Heart left ventricle (tissue), 16 donors: ENCODE measurements at regions not wholly inside any gene's neighbourhood (a gene's known extent, or its start where the extent isn't known, plus 50 kb on each side); places are given as distances from the start of the nearest gene placed in this dataset.

ENCODE experiments used
- ATAC-seq, 4 donors: fragments of 200-7000 bp; cut with Tn5 transposase; one replicate each; pipeline ENCODE4 v1.9.1; 2020 to 2022; ENCODE audit warnings: moderate library complexity in 4 of 4, mild to moderate bottlenecking in 3 of 4, moderate number of reproducible peaks in 1 of 4
- DNase-seq, 5 donors: peaks; one replicate each; pipeline ENCODE4 v3.0.0-alpha.2; 2020
- H3K27ac ChIP-seq, 12 donors: fragments of 200-600 bp; sonication (generic) in 4 of 12; one replicate each; pipeline versions ENCODE4 v1.5.0 to v1.8.0; 2016 to 2022; ENCODE audit warnings: mild to moderate bottlenecking in 2 of 12
- H3K27me3 ChIP-seq, 9 donors: fragments of 200-600 bp; sonication (generic) in 2 of 9; one replicate each; pipeline versions ENCODE4 v1.5.1 to v1.8.0; 2016 to 2022; ENCODE audit warnings: mild to moderate bottlenecking in 3 of 9
- H3K36me3 ChIP-seq, 9 donors: fragments of 200-600 bp; sonication (generic) in 2 of 9; one replicate each; pipeline versions ENCODE4 v1.5.0 to v1.8.0; 2018 to 2022; ENCODE audit warnings: mild to moderate bottlenecking in 2 of 9
- H3K4me1 ChIP-seq, 12 donors: fragments of 200-600 bp; sonication (generic) in 4 of 12; one replicate each; pipeline versions ENCODE4 v1.5.0 to v1.8.0; 2016 to 2022; ENCODE audit warnings: mild to moderate bottlenecking in 3 of 12
- H3K4me3 ChIP-seq, 12 donors: fragments of 200-600 bp; sonication (generic) in 4 of 12; one replicate each; pipeline versions ENCODE4 v1.5.0 to v1.8.0; 2017 to 2022; ENCODE audit warnings: mild to moderate bottlenecking in 9 of 12, moderate library complexity in 4 of 12
- H3K9me3 ChIP-seq, 12 donors: fragments of 200-600 bp; sonication (generic) in 4 of 12; one replicate each; pipeline versions ENCODE4 v1.5.0 to v1.8.0; 2016 to 2022; ENCODE audit warnings: mild to moderate bottlenecking in 1 of 12
- CTCF ChIP-seq, 12 donors: fragments of 200-600 bp; sonication (generic) in 4 of 12; IDR thresholded peaks; one replicate each; pipeline versions ENCODE4 v1.5.0 to v1.8.0; 2018 to 2022; ENCODE audit warnings: antibody characterized with exemption in 12 of 12, mild to moderate bottlenecking in 5 of 12
- POLR2A ChIP-seq, 2 donors: fragments of 450-650 bp; IDR thresholded peaks; one replicate each; pipeline ENCODE4 v1.6.1; 2017; ENCODE audit warnings: antibody characterized with exemption in 2 of 2, mild to moderate bottlenecking in 2 of 2, moderate library complexity in 2 of 2
- WGBS, 4 donors: extraction: QIAGEN DNeasy Blood & Tissue Kit in 2 of 4; methylation state at CpG; one replicate each; pipeline versions ENCODE4 v1.1.5 to v1.1.7; 2013 to 2018; 5-methylcytosine and 5-hydroxymethylcytosine counted together
- intact Hi-C, 10 donors: fragments of 100-400 bp; cut with DNase I; formaldehyde crosslinking; loops; one replicate each; pipeline versions ENCODE4 v1.11.1 to v1.14.2; 2022
- donor health status: ischemic (EF 13 %, LVEDD 7.1; RV severe dilation, severe dysfunction).
- donor health status: healthy with polysubstance abuse.
- donor health status: DM: no; HTN: yes; CAD: no.
- donor health status: DM: no; HTN: no; CAD: no.
- donor health status: ischemic (EF 25% LVEDD 6.9; RV normal size, moderate dysfunction).
- donor health status: ischemic (EF 25% LVEDD 5.7; RV mildly dilated, moderate dysfunction).
- donor health status: healthy.
- donor health status: DM: yes; HTN: yes; CAD: no.
- donor health status: ischemic (EF 35%, LVEDD 5.7; RV mildly dilated, moderate dysfunction).
- donor health status: nonischemic (EF 11% LVEDD 7.7; RV severe dilation, severe dysfunction).
- donor health status: DM: yes; HTN: yes; CAD: no.
- donor health status: PGD.
- donor health status: ischemic (EF 29% LVEDD 5.4; RV normal size, mild dysfunction).
- donor health status: nonischemic (EF 23%, LVEDD 6.1; RV moderate dilation, normal function).

- 75 to 81% (median 78%) methylated on average over 7 of the region's 7 CpGs for WGBS, 4 donors
- H3K27ac ChIP-seq: no peak overlapping the region
- intact Hi-C loops: no loop called here
These were observed 56.2 kb downstream of the FAM43A start for GRCh38 chr3:194741916-194742315.

DNA sequence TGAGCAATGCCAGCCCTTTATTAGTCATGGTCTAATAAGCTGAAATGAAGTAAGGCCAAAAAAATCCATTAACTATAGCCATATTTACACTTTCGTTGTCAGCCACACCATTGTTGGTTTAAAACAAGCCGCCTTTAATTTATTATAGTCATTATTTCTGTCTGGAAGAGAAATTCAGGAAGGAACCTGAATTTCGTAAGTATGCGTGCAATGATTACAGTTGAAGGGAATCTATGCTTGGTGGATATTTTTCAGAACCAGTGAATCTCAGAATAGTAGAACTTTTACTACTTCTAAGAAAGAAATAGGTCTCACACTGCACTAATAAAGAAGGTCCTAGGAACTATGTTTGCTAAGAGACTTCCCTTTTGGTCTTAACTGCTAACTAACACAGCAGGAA lies 59.1 kb downstream of the FAM43A start:
- Histone ChIP-seq H3K27ac (no peak overlapping the region), H3K9me3 (no peaks in the 10 kb centered on the region), H3K4me1 (peaks cover 0 to 16% (median 5%) of the 10 kb centered on the region in 12 donors), H3K27me3 (no peaks in the 10 kb centered on the region), H3K4me3 (no peak overlapping the region), H3K36me3 (no peaks in the 10 kb centered on the region)
- intact Hi-C loops: no loop called here
- no peak for DNase-seq
- WGBS, 4 donors: 86 to 93% (median 88%) methylated on average over 4 of the region's 4 CpGs
- no peak for ATAC-seq
- TF ChIP-seq CTCF (IDR thresholded peaks at IDR 0.05) (no peak), POLR2A (IDR thresholded peaks at IDR 0.05) (no peak)

More at GRCh38 chr3:194741916-194742315, 56.2 kb downstream of the FAM43A start:
- TF ChIP-seq CTCF (IDR thresholded peaks at IDR 0.05) (no peak), POLR2A (IDR thresholded peaks at IDR 0.05) (no peak)
- ATAC-seq (no peak), DNase-seq (no peak)
- H3K27me3 ChIP-seq: no peaks in the 10 kb centered on the region
- peaks cover 0 to 8% (median 0%) of the 10 kb centered on the region in 12 donors for H3K9me3 ChIP-seq
- no peaks in the 10 kb centered on the region for H3K36me3 ChIP-seq
- H3K4me3 ChIP-seq: no peak overlapping the region
- peaks cover 0 to 41% (median 22%) of the 10 kb centered on the region in 12 donors for H3K4me1 ChIP-seq

- Histone ChIP-seq H3K9me3 (no peaks in the 10 kb centered on the region), H3K27ac (no peak overlapping the region), H3K4me3 (no peak overlapping the region), H3K4me1 (peaks cover 0 to 18% (median 5%) of the 10 kb centered on the region in 12 donors), H3K36me3 (no peaks in the 10 kb centered on the region), H3K27me3 (no peaks in the 10 kb centered on the region)
- intact Hi-C loops: no loop called here
- DNase-seq (no peak), ATAC-seq (no peak)
- 73 to 85% (median 77%) methylated on average over 9 of the region's 9 CpGs for WGBS, 4 donors
- no peak for TF ChIP-seq CTCF (IDR thresholded peaks at IDR 0.05)
- no peak for TF ChIP-seq POLR2A (IDR thresholded peaks at IDR 0.05)
These were observed 59.9 kb downstream of the FAM43A start for GRCh38 chr3:194745422-194746184.

GRCh38 chr3:194748225-194748624 lies 62.5 kb downstream of the FAM43A start:
- Histone ChIP-seq H3K27ac (no peak overlapping the region), H3K4me3 (no peak overlapping the region), H3K9me3 (no peaks in the 10 kb centered on the region), H3K27me3 (no peaks in the 10 kb centered on the region), H3K4me1 (peaks cover 0 to 13% (median 0%) of the 10 kb centered on the region in 12 donors), H3K36me3 (no peaks in the 10 kb centered on the region)
- no peak for DNase-seq
- 84 to 91% (median 86%) methylated on average over 19 of the region's 19 CpGs for WGBS, 4 donors
- intact Hi-C loops: no loop called here
- no peak for ATAC-seq
- TF ChIP-seq CTCF (IDR thresholded peaks at IDR 0.05) (no peak), POLR2A (IDR thresholded peaks at IDR 0.05) (no peak)
